Gastroesophageal sphincter (tissue), 3 donors: ENCODE measurements at regions not wholly inside any gene's neighbourhood (a gene's known extent, or its start where the extent isn't known, plus 50 kb on each side); places are given as distances from the start of the nearest gene placed in this dataset.

Experiments
- CTCF ChIP-seq, 4 experiments: fragments of 200-600 bp in 2 of 4; fragments of 450-650 bp in 2 of 4; sonication (generic) in 1 of 4; IDR thresholded peaks; one replicate each; pipeline ENCODE4 v1.5.1; 2017 to 2019; ENCODE audit warnings: antibody characterized with exemption in 4 of 4, mild to moderate bottlenecking in 2 of 4, moderate library complexity in 2 of 4
- POLR2A ChIP-seq, 2 donors: fragments of 450-650 bp; IDR thresholded peaks; one replicate each; pipeline ENCODE4 v1.6.1; 2017; ENCODE audit warnings: antibody characterized with exemption in 2 of 2, mild to moderate bottlenecking in 2 of 2, moderate library complexity in 1 of 2
- POLR2AphosphoS5 ChIP-seq: sonication (generic); formaldehyde crosslinking; IDR thresholded peaks from one replicate; pipeline ENCODE4 v1.6.1; 2017; ENCODE audit warnings: antibody characterized with exemption

GRCh38 chr3:194748225-194748624, 62.5 kb downstream of the FAM43A start:
- TF ChIP-seq POLR2A (IDR thresholded peaks at IDR 0.05) (no peak), POLR2AphosphoS5 (no peak), CTCF (IDR thresholded peaks at IDR 0.05) (no peak)
